ENCODE measurements at regions not wholly inside any gene's neighbourhood (a gene's known extent, or its start where the extent isn't known, plus 50 kb on each side); places are given as distances from the start of the nearest gene placed in this dataset.

GRCh38 chr2:15735484-15736326 lies 144.0 kb downstream of the DDX1 start:
- no peak for DNase-seq

- no peak for DNase-seq
These were observed 144.9 kb downstream of the DDX1 start for GRCh38 chr2:15736396-15737180.

GRCh38 chr2:15737314-15738224 lies 145.9 kb downstream of the DDX1 start:
- DNase-seq = no peak

- no peak for DNase-seq
These were observed 146.5 kb downstream of the DDX1 start for GRCh38 chr2:15738225-15738546.

- DNase-seq = no peak
These were observed 147.3 kb downstream of the DDX1 start for GRCh38 chr2:15738943-15739342.

GRCh38 chr2:15744820-15745219 lies 153.2 kb downstream of the DDX1 start:
- DNase-seq = no peak

GRCh38 chr2:15745350-15745749 lies 153.7 kb downstream of the DDX1 start:
- DNase-seq = no peak

- no peak for DNase-seq
These were observed 154.4 kb downstream of the DDX1 start for GRCh38 chr2:15745907-15746702.

- DNase-seq = no peak
These were observed 155.3 kb downstream of the DDX1 start for GRCh38 chr2:15746703-15747550.

GRCh38 chr2:15747603-15748471 lies 156.2 kb downstream of the DDX1 start:
- DNase-seq = no peak

GRCh38 chr2:15748736-15749323 lies 157.2 kb downstream of the DDX1 start:
- DNase-seq = no peak

GRCh38 chr2:15749460-15750432 lies 158.1 kb downstream of the DDX1 start:
- no peak for DNase-seq

- no peak for DNase-seq
These were observed 158.8 kb downstream of the DDX1 start for GRCh38 chr2:15750433-15750814.

GRCh38 chr2:15750822-15751329 lies 159.2 kb downstream of the DDX1 start:
- DNase-seq = no peak

- DNase-seq = no peak
These were observed 159.8 kb downstream of the DDX1 start for GRCh38 chr2:15751477-15751876.

GRCh38 chr2:15752552-15753232 lies 161.0 kb downstream of the DDX1 start:
- no peak for DNase-seq

- no peak for DNase-seq
These were observed 161.6 kb downstream of the DDX1 start for GRCh38 chr2:15753233-15753798.
